HG02759 (cell line): ENCODE measurements at regions not wholly inside any gene's neighbourhood (a gene's known extent, or its start where the extent isn't known, plus 50 kb on each side); places are given as distances from the start of the nearest gene placed in this dataset.

ENCODE experiments used
- ATAC-seq: cut with Tn5 transposase; IDR thresholded peaks from one replicate; pipeline ENCODE4 v1.9.1; 2021; ENCODE audit warnings: mild to moderate bottlenecking, moderate library complexity; ENCODE audit not compliant: unreplicated experiment

- ATAC-seq = no peak
Observed at GRCh38 chr16:35252356-35252936, 1793.0 kb downstream of the TP53TG3F start.

- no peak for ATAC-seq
Observed at GRCh38 chr16:35255186-35255803, 1795.9 kb downstream of the TP53TG3F start.

- no peak for ATAC-seq
Observed at GRCh38 chr16:35255816-35256215, 1796.4 kb downstream of the TP53TG3F start.

GRCh38 chr16:35258381-35258780 lies 1799.0 kb downstream of the TP53TG3F start:
- ATAC-seq = no peak

GRCh38 chr16:35295856-35296255 lies 1836.4 kb downstream of the TP53TG3F start:
- ATAC-seq = no peak

GRCh38 chr16:35296962-35297653 lies 1837.7 kb downstream of the TP53TG3F start:
- no peak for ATAC-seq

- no peak for ATAC-seq
Observed at GRCh38 chr16:35298460-35299243, 1839.2 kb downstream of the TP53TG3F start.

GRCh38 chr16:35302859-35303258 lies 1843.4 kb downstream of the TP53TG3F start:
- no peak for ATAC-seq

GRCh38 chr16:35305476-35305875 lies 1846.1 kb downstream of the TP53TG3F start:
- no peak for ATAC-seq

- ATAC-seq = no peak
Observed at GRCh38 chr16:35306915-35307314, 1847.5 kb downstream of the TP53TG3F start.

GRCh38 chr16:35308674-35309073 lies 1849.3 kb downstream of the TP53TG3F start:
- ATAC-seq = no peak

GRCh38 chr16:35310999-35311398 lies 1851.6 kb downstream of the TP53TG3F start:
- ATAC-seq = no peak

- no peak for ATAC-seq
Observed at GRCh38 chr16:35311475-35311874, 1852.1 kb downstream of the TP53TG3F start.

GRCh38 chr16:35314298-35314697 lies 1854.9 kb downstream of the TP53TG3F start:
- ATAC-seq = no peak

- ATAC-seq = no peak
Observed at GRCh38 chr16:35319536-35320192, 1860.3 kb downstream of the TP53TG3F start.

GRCh38 chr16:35325936-35326335 lies 1866.5 kb downstream of the TP53TG3F start:
- ATAC-seq = no peak

- no peak for ATAC-seq
Observed at GRCh38 chr16:35339337-35339736, 1879.9 kb downstream of the TP53TG3F start.

- ATAC-seq = no peak
Observed at GRCh38 chr16:35342012-35342411, 1882.6 kb downstream of the TP53TG3F start.

GRCh38 chr16:35344012-35344762 lies 1884.8 kb downstream of the TP53TG3F start:
- ATAC-seq = no peak

- no peak for ATAC-seq
Observed at GRCh38 chr16:35352431-35352830, 1893.0 kb downstream of the TP53TG3F start.
